ENCODE measurements at regions not wholly inside any gene's neighbourhood (a gene's known extent, or its start where the extent isn't known, plus 50 kb on each side); places are given as distances from the start of the nearest gene placed in this dataset.

DNA sequence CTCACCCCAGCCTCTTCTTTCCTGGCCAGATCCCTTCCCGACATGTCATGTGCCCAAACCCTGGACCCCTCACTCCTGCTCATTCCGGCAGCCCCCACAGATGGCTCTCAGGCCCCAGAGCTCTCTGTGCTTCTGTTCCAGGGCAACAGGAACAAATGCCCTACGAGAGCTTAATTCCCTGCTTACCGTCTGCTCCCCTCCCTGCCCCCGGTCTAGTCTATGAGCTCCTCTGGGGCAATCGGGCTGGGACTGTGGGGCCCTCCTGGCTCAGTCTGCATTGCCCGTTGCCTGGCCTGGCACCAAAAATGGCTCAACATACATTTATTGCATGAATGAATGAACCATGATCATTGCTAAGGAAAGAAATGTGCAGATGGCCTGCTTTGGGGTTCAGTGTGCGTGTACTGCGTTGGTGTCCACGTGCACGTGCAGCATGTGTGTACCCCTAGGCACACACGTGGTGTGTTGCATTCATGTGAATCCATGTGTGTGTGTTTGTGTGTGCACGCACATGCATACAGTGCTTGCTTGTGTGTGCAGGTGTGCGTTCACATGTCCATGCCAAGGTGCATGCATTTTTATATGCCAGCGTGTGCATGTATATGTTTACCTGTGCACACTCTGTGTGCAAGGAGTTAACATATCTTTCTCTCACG, 201.2 kb upstream of the IER5L start:
- DNase-seq, result peak in 1 of 2 donors; percentile 28
- peaks cover 6 to 21% (median 17%) of the 10 kb centered on the region in 4 donors for H3K4me1 ChIP-seq
- H3K4me3 ChIP-seq, result no peak overlapping the region
- no peak for TF ChIP-seq CTCF (IDR thresholded peaks at IDR 0.05)
- no peaks in the 10 kb centered on the region for H3K9me3 ChIP-seq
- H3K27me3 ChIP-seq, result no peaks in the 10 kb centered on the region
- intact Hi-C loops (cut with DNase I; ENCODE audit: low total_unique reads), result no loop called here
- H3K36me3 ChIP-seq, result no peaks in the 10 kb centered on the region
- no peak overlapping the region for H3K27ac ChIP-seq

DNA sequence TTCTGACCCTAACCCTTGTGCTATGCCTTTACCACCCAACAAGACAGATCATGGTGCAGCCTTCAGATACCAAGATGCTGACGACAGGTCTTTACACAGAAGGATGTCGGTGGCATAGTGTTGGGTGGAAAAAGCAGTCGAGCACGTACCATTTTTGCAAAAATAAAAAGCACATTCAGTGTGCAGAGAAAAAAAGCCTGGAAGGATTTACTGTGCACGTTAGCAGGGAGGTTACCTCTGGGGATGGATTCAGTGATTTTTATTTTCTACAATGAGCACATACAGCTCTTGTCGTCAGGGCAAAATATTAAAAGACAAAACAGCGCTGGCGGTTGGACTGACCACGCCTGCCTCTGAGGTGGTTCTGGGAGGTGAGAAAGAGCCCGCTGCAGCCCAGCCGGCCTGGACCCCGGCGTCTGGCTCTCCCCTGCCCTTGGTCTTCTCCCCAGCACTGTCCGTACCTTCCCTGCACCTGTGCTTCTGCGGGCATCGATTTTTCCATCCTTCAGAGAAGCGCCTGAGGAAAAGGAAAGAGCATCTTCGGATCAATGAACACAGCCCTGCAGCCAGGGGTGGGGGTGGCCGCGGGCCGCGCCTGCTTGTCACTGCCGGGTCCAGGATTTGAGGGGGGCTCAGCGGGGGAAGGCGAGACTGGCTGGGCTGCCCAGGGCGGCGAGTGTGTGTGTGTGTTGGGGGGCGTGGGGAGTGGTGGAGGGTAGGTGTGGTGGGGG, 200.0 kb upstream of the IER5L start:
- TF ChIP-seq CTCF (IDR thresholded peaks at IDR 0.05), result no peak
- no peak overlapping the region for H3K4me3 ChIP-seq
- H3K27ac ChIP-seq, result no peak overlapping the region
- peak in 1 of 2 donors; percentile 50 for DNase-seq
- no peaks in the 10 kb centered on the region for H3K9me3 ChIP-seq
- no peaks in the 10 kb centered on the region for H3K36me3 ChIP-seq
- H3K27me3 ChIP-seq, result no peaks in the 10 kb centered on the region
- peaks cover 6 to 11% (median 10%) of the 10 kb centered on the region in 4 donors for H3K4me1 ChIP-seq
- intact Hi-C loops (cut with DNase I; ENCODE audit: low total_unique reads), result no loop called here

DNA sequence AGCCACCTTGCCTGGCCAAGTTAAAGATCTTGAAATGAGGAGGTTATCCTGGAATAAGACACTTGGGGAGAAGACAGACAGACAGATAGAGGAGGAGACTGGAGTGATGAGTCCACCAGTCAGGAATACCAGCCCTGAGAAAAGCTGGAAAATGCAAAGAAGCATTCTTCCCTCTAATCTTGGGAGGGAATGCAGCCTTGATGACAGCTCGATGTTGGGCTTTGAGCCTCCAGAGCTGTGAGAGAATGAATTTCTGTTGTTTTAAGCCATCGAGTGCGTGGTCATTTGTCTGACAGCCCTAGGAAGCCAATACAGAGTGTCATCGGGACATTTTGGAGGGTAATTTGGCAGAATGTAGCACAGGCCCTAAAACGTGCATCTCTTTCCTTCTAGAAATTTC, 199.1 kb upstream of the IER5L start:
- Histone ChIP-seq H3K4me1 (peaks cover 0 to 2% (median 1%) of the 10 kb centered on the region in 4 donors), H3K9me3 (no peaks in the 10 kb centered on the region), H3K27me3 (no peaks in the 10 kb centered on the region), H3K36me3 (no peaks in the 10 kb centered on the region), H3K4me3 (no peak overlapping the region), H3K27ac (no peak overlapping the region)
- no peak for TF ChIP-seq CTCF (IDR thresholded peaks at IDR 0.05)
- intact Hi-C loops (cut with DNase I; ENCODE audit: low total_unique reads), result no loop called here
- peak in 1 of 2 donors; percentile 27 for DNase-seq

DNA sequence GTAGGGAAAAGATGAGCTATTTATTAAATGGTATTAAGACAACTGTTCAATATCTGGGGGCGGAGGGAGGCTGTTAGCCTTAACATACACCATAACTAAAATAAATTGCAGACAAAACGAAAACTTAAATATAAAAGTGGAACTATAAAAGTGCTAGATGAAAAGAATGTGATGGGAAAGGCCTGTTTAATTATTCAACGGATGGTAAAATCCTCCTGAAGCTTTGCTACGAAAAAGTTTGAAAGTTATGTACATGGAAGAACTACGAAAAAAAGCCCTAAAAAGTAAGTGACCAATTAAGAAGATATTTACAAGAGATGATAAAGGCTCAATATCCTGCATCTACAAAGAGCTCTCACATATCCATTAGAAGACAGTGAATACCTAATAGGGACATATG, 197.8 kb upstream of the IER5L start:
- no peaks in the 10 kb centered on the region for H3K4me1 ChIP-seq
- DNase-seq, result no peak
- no peaks in the 10 kb centered on the region for H3K27me3 ChIP-seq
- H3K4me3 ChIP-seq, result no peak overlapping the region
- intact Hi-C loops (cut with DNase I; ENCODE audit: low total_unique reads), result no loop called here
- H3K9me3 ChIP-seq, result peaks cover 0 to 2% (median 0%) of the 10 kb centered on the region in 3 donors
- no peaks in the 10 kb centered on the region for H3K36me3 ChIP-seq
- H3K27ac ChIP-seq, result no peak overlapping the region
- no peak for TF ChIP-seq CTCF (IDR thresholded peaks at IDR 0.05)

DNA sequence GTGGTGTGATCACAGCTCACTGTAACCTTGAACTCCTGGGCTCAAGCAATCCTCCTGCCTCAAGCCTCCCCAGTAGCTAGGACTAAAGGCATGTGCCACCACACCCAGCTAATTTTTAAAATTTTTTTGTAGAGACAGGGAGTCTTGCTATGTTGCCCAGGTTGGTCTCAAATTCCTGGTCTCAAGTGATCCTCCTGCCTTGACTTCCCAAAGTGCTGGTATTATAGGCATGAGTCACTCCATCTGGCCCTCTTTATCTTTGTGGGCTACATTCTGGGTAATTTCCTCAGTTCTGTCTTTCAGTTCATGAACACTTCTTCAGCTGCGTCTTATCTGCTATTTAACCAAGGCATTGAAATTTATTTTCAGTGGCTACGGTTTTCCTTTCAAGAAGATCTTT, 196.6 kb upstream of the IER5L start:
- H3K4me1 ChIP-seq, result no peaks in the 10 kb centered on the region
- peaks cover 0 to 6% (median 3%) of the 10 kb centered on the region in 3 donors for H3K9me3 ChIP-seq
- no peak for DNase-seq
- H3K27me3 ChIP-seq, result no peaks in the 10 kb centered on the region
- no peak for TF ChIP-seq CTCF (IDR thresholded peaks at IDR 0.05)
- H3K36me3 ChIP-seq, result no peaks in the 10 kb centered on the region
- intact Hi-C loops (cut with DNase I; ENCODE audit: low total_unique reads), result no loop called here
- H3K27ac ChIP-seq, result no peak overlapping the region
- H3K4me3 ChIP-seq, result no peak overlapping the region

Measured in tibial artery (tissue), 4 donors.